K562 (cell line): ENCODE measurements at regions not wholly inside any gene's neighbourhood (a gene's known extent, or its start where the extent isn't known, plus 50 kb on each side); places are given as distances from the start of the nearest gene placed in this dataset.

Experiments used
- C11orf30 ChIP-seq: fragments of 450-650 bp; IDR thresholded peaks from 2 replicates; pipeline ENCODE4 v1.6.1; 2016; ENCODE audit warnings: low read depth, mild to moderate bottlenecking
- CBFA2T2 ChIP-seq: fragments of 450-650 bp; conservative IDR thresholded peaks from 2 replicates; pipeline ENCODE4 v1.6.1; 2017; ENCODE audit warnings: mild to moderate bottlenecking
- CBFA2T3 ChIP-seq: fragments of 450-650 bp; IDR thresholded peaks from 2 replicates; pipeline ENCODE4 v1.6.1; 2017
- CBX8 ChIP-seq: fragments of 200-600 bp; sonication (generic); IDR thresholded peaks from 2 replicates; pipeline ENCODE4 v1.6.1; 2012; ENCODE audit warnings: borderline replicate concordance, mixed run types, low read depth, mild to moderate bottlenecking, moderate library complexity, mixed read lengths, low read length, control low read depth, inconsistent platforms; ENCODE audit not compliant: poor library complexity, severe bottlenecking; ENCODE audit errors: extremely low read depth
- EP300 ChIP-seq: IDR thresholded peaks from 2 replicates; pipeline ENCODE4 v1.6.1; 2012; ENCODE audit warnings: low read length, improper control_type of control experiment
- EP400 ChIP-seq: fragments of 450-650 bp; IDR thresholded peaks from 2 replicates; pipeline ENCODE4 v1.6.1; 2017; ENCODE audit warnings: antibody characterized with exemption, mild to moderate bottlenecking, moderate library complexity
- ETV1 ChIP-seq: fragments of 450-650 bp; conservative IDR thresholded peaks from 2 replicates; pipeline ENCODE4 v1.6.1; 2016; ENCODE audit warnings: missing genetic modification characterization, control low read depth, low read depth, missing compliant biosample characterization
- FOSL1 ChIP-seq: fragments of 200-800 bp; sonication (Bioruptor generic); conservative IDR thresholded peaks from 2 replicates; pipeline ENCODE4 v1.6.1; 2016; ENCODE audit warnings: missing genetic modification characterization, missing compliant biosample characterization
- FOXM1 ChIP-seq, 2 experiments: fragments of 450-650 bp in 1 of 2; sonication (generic) in 1 of 2; formaldehyde crosslinking in 1 of 2; IDR thresholded peaks; 2 replicates each; pipeline versions ENCODE4 v1.6.1 to v1.9.0; 2017 to 2022; ENCODE audit warnings: low read depth in 2 of 2, mild to moderate bottlenecking in 2 of 2, missing genetic modification reagents in 1 of 2, moderate library complexity in 1 of 2
- GABPA ChIP-seq: fragments of 200-800 bp; sonication (Bioruptor generic); conservative IDR thresholded peaks from 2 replicates; pipeline ENCODE4 v1.6.1; 2016; ENCODE audit warnings: low read depth, missing genetic modification characterization, missing compliant biosample characterization
- HEY1 ChIP-seq: fragments of 250-450 bp; sonication (Bioruptor Pico); IDR thresholded peaks from 2 replicates; pipeline ENCODE4 v1.5.0; 2020; ENCODE audit warnings: mild to moderate bottlenecking, moderate library complexity, borderline replicate concordance
- JUNB ChIP-seq: fragments of 450-650 bp; formaldehyde crosslinking; conservative IDR thresholded peaks from 2 replicates; pipeline ENCODE4 v1.4.0; 2020; ENCODE audit warnings: mild to moderate bottlenecking
- L3MBTL2 ChIP-seq: fragments of 450-650 bp; IDR thresholded peaks from 2 replicates; pipeline ENCODE4 v1.6.1; 2016; ENCODE audit warnings: mild to moderate bottlenecking, moderate library complexity
- MTA3 ChIP-seq: fragments of 450-650 bp; formaldehyde crosslinking; IDR thresholded peaks from 2 replicates; pipeline ENCODE4 v1.6.1; 2017; ENCODE audit warnings: mild to moderate bottlenecking, borderline replicate concordance
- POLR2A ChIP-seq: fragments of 450-650 bp; conservative IDR thresholded peaks from 2 replicates; pipeline ENCODE4 v1.6.1; 2016
- RBM22 ChIP-seq: fragments of 200-400 bp; formaldehyde crosslinking; IDR thresholded peaks from 2 replicates; pipeline ENCODE4 v1.6.1; 2018; ENCODE audit warnings: low read length, low read depth; ENCODE audit not compliant: poor library complexity, severe bottlenecking
- SMARCA4 ChIP-seq: fragments of 450-650 bp; IDR thresholded peaks from 2 replicates; pipeline ENCODE4 v1.6.1; 2016
- STAG1 ChIP-seq: sonication (generic); formaldehyde crosslinking; IDR thresholded peaks from 2 replicates; pipeline ENCODE4 v1.5.0; 2020; ENCODE audit warnings: missing genetic modification reagents, borderline replicate concordance
- TAL1 ChIP-seq: fragments of 450-650 bp; IDR thresholded peaks from 2 replicates; pipeline ENCODE4 v1.6.1; 2016; ENCODE audit warnings: mild to moderate bottlenecking
- ZBTB33 ChIP-seq: sonication (generic); formaldehyde crosslinking; IDR thresholded peaks from 2 replicates; pipeline ENCODE4 v1.8.1; 2023; ENCODE audit warnings: mild to moderate bottlenecking, missing genetic modification reagents
- ZBTB34 ChIP-seq: fragments of 250-450 bp; sonication (Bioruptor Pico); IDR thresholded peaks from 2 replicates; pipeline ENCODE4 v1.8.0; 2021; ENCODE audit warnings: mild to moderate bottlenecking, moderate library complexity
- ZC3H8 ChIP-seq: fragments of 450-650 bp; IDR thresholded peaks from 2 replicates; pipeline ENCODE4 v1.6.1; 2017
- ZSCAN32 ChIP-seq: fragments of 450-650 bp; formaldehyde crosslinking; IDR thresholded peaks from 2 replicates; pipeline ENCODE4 v1.4.0; 2020; ENCODE audit warnings: mild to moderate bottlenecking, moderate library complexity
- TF ChIP-seq, protein P1 (sequence below), 2 experiments: fragments of 450-650 bp; IDR thresholded peaks; 2 replicates each; pipeline ENCODE4 v1.6.1; 2016
- TF ChIP-seq, protein P2 (sequence below): fragments of 450-650 bp; conservative IDR thresholded peaks from 2 replicates; pipeline ENCODE4 v1.6.1; 2016; ENCODE audit warnings: missing genetic modification characterization, low read depth, mild to moderate bottlenecking, control low read depth, missing compliant biosample characterization

GRCh38 chr14:24688030-24688658 is 54.2 kb upstream of the GZMB start (continued):
- TF ChIP-seq ZBTB34 (CRISPR knock-in tag): no peak
- no peak for TF ChIP-seq MTA3
- no peak for TF ChIP-seq STAG1 (CRISPR knock-in tag)
- TF ChIP-seq TAL1: peak; percentile 95
- no peak for TF ChIP-seq HEY1 (CRISPR knock-in tag)
- no peak for TF ChIP-seq ZC3H8
- peak; percentile 91 for TF ChIP-seq EP300
- TF ChIP-seq CBX8: no peak
- TF ChIP-seq EP400: no peak
- no peak for TF ChIP-seq FOSL1 (tag)
- TF ChIP-seq JUNB (CRISPR knock-in tag): no peak
- TF ChIP-seq, protein P1, sequence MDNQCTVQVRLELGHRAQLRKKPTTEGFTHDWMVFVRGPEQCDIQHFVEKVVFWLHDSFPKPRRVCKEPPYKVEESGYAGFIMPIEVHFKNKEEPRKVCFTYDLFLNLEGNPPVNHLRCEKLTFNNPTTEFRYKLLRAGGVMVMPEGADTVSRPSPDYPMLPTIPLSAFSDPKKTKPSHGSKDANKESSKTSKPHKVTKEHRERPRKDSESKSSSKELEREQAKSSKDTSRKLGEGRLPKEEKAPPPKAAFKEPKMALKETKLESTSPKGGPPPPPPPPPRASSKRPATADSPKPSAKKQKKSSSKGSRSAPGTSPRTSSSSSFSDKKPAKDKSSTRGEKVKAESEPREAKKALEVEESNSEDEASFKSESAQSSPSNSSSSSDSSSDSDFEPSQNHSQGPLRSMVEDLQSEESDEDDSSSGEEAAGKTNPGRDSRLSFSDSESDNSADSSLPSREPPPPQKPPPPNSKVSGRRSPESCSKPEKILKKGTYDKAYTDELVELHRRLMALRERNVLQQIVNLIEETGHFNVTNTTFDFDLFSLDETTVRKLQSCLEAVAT (IDR thresholded peaks at IDR 0.05): no peak
- no peak for TF ChIP-seq ZSCAN32 (CRISPR knock-in tag)
- TF ChIP-seq CBFA2T3: peak; percentile 91
- TF ChIP-seq SMARCA4: peak; percentile 96
- peak; percentile 77 for TF ChIP-seq CBFA2T2
- TF ChIP-seq L3MBTL2: peak; percentile 25; the same call in 1 of the 2 replicates
- TF ChIP-seq, protein P2, sequence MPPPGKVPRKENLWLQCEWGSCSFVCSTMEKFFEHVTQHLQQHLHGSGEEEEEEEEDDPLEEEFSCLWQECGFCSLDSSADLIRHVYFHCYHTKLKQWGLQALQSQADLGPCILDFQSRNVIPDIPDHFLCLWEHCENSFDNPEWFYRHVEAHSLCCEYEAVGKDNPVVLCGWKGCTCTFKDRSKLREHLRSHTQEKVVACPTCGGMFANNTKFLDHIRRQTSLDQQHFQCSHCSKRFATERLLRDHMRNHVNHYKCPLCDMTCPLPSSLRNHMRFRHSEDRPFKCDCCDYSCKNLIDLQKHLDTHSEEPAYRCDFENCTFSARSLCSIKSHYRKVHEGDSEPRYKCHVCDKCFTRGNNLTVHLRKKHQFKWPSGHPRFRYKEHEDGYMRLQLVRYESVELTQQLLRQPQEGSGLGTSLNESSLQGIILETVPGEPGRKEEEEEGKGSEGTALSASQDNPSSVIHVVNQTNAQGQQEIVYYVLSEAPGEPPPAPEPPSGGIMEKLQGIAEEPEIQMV (tag): no peak
- TF ChIP-seq POLR2A: no peak
- TF ChIP-seq RBM22: no peak
- TF ChIP-seq ETV1: peak; percentile 16
- no peak for TF ChIP-seq C11orf30
- no peak for TF ChIP-seq ZBTB33 (CRISPR knock-in tag)
- 0 out of 2 replicates have a peak, but pooled peaks have one; percentile 31 for TF ChIP-seq GABPA (tag)
- peak; percentile 70; the same call in 1 of the 2 replicates for TF ChIP-seq FOXM1 (IDR thresholded peaks at IDR 0.05; ENCODE audit: low read depth)
- TF ChIP-seq FOXM1 (CRISPR knock-in tag; IDR thresholded peaks at IDR 0.05; ENCODE audit: low read depth): no peak
